Activated CD4-positive, alpha-beta T cell treated with anti-CD3 and anti-CD28 coated beads, Interleukin-2, amount 50 U/mL, for 24 hours (primary cell): ENCODE measurements at regions not wholly inside any gene's neighbourhood (a gene's known extent, or its start where the extent isn't known, plus 50 kb on each side); places are given as distances from the start of the nearest gene placed in this dataset.
"Not testable (repeated sequence)": the region's sequence is repeated elsewhere in the genome, so short reads cannot be mapped to it uniquely, and the experiment has no call there.

Experiments
- DNase-seq, 2 donors: peaks; one replicate each; pipeline ENCODE4 v3.0.0-alpha.2; 2020; ENCODE audit warnings: low read depth in 1 of 2, low spot score in 1 of 2

- DNase-seq: no peak
Observed at GRCh38 chr2:83990636-83991035, 468.4 kb downstream of the SUCLG1 start.

- not testable (repeated sequence) for DNase-seq
Observed at GRCh38 chr2:83976628-83977027, 482.5 kb downstream of the SUCLG1 start.

GRCh38 chr2:83972128-83972527, 487.0 kb downstream of the SUCLG1 start:
- no peak for DNase-seq

GRCh38 chr2:83971547-83971946, 487.5 kb downstream of the SUCLG1 start:
- no peak for DNase-seq

GRCh38 chr2:83970217-83970929, 488.7 kb downstream of the SUCLG1 start:
- DNase-seq: no peak

GRCh38 chr2:83969085-83969484, 490.0 kb downstream of the SUCLG1 start:
- DNase-seq: no peak

- no peak for DNase-seq
Observed at GRCh38 chr2:83967854-83968253, 491.2 kb downstream of the SUCLG1 start.

- not testable (repeated sequence) for DNase-seq
Observed at GRCh38 chr2:83966946-83967345, 492.1 kb downstream of the SUCLG1 start.

GRCh38 chr2:83961512-83961911, 497.6 kb downstream of the SUCLG1 start:
- no peak for DNase-seq

- DNase-seq: no peak
Observed at GRCh38 chr2:83960371-83960770, 498.7 kb downstream of the SUCLG1 start.

- no peak for DNase-seq
Observed at GRCh38 chr2:83959266-83959665, 499.8 kb downstream of the SUCLG1 start.

- DNase-seq: no peak
Observed at GRCh38 chr2:83956991-83957390, 502.1 kb downstream of the SUCLG1 start.

GRCh38 chr2:83953697-83954096, 505.4 kb downstream of the SUCLG1 start:
- DNase-seq: no peak

- DNase-seq: no peak
Observed at GRCh38 chr2:83951378-83951947, 507.6 kb downstream of the SUCLG1 start.

- no peak for DNase-seq
Observed at GRCh38 chr2:83949361-83949760, 509.7 kb downstream of the SUCLG1 start.

GRCh38 chr2:83944191-83944590, 514.9 kb downstream of the SUCLG1 start:
- no peak for DNase-seq

- no peak for DNase-seq
Observed at GRCh38 chr2:83943265-83943664, 515.8 kb downstream of the SUCLG1 start.

- DNase-seq: no peak
Observed at GRCh38 chr2:83941886-83942285, 517.2 kb downstream of the SUCLG1 start.

- DNase-seq: no peak
Observed at GRCh38 chr2:83933749-83934148, 525.3 kb downstream of the SUCLG1 start.

GRCh38 chr2:83923531-83923930, 535.5 kb downstream of the SUCLG1 start:
- no peak for DNase-seq

- DNase-seq: no peak
Observed at GRCh38 chr2:83916559-83916958, 542.5 kb downstream of the SUCLG1 start.

- DNase-seq: no peak
Observed at GRCh38 chr2:83915381-83915780, 543.7 kb downstream of the SUCLG1 start.

GRCh38 chr2:83908750-83909149, 550.3 kb downstream of the SUCLG1 start:
- DNase-seq: no peak
